OCI-LY3 (cell line): ENCODE measurements at regions not wholly inside any gene's neighbourhood (a gene's known extent, or its start where the extent isn't known, plus 50 kb on each side); places are given as distances from the start of the nearest gene placed in this dataset.

Experiments
- H2AFZ ChIP-seq: fragments of 200-600, 300-600 bp; shearing (Covaris generic); 2 replicates; pipeline ENCODE4 v1.6.0; 2014; ENCODE audit warnings: antibody characterized with exemption, low read depth, low read length
- H3K27ac ChIP-seq: fragments of 200-600, 300-600 bp; sonication (generic); 2 replicates; pipeline ENCODE4 v1.5.1; 2014; ENCODE audit warnings: mild to moderate bottlenecking, low read length, moderate library complexity, mixed read lengths
- H3K27me3 ChIP-seq: fragments of 200-600, 300-600 bp; sonication (generic); 2 replicates; pipeline ENCODE4 v1.6.1; 2014; ENCODE audit warnings: low read depth, low read length, mixed read lengths
- H3K36me3 ChIP-seq: fragments of 200-600, 300-600 bp; sonication (generic); replicated peaks from 2 replicates; pipeline ENCODE3; 2014; ENCODE audit warnings: low read depth, low read length, mixed read lengths
- H3K4me1 ChIP-seq: fragments of 300-600, 200-600 bp; sonication (generic); 2 replicates; pipeline ENCODE4 v1.6.1; 2014; ENCODE audit warnings: low read length, mixed read lengths
- H3K4me2 ChIP-seq: fragments of 200-600, 300-600 bp; sonication (generic); 2 replicates; pipeline ENCODE4 v1.6.1; 2014; ENCODE audit warnings: low read length, mixed read lengths
- H3K4me3 ChIP-seq: fragments of 300-600, 200-600 bp; sonication (generic); 2 replicates; pipeline ENCODE4 v1.5.1; 2014; ENCODE audit warnings: antibody characterized with exemption, mild to moderate bottlenecking, low read length, moderate library complexity
- H3K79me2 ChIP-seq: fragments of 300-600, 200-600 bp; shearing (Covaris generic); 2 replicates; pipeline ENCODE4 v1.6.1; 2014; ENCODE audit warnings: mild to moderate bottlenecking, low read length, mixed read lengths
- H3K9ac ChIP-seq: fragments of 300-600, 200-600 bp; shearing (Covaris generic); 2 replicates; pipeline ENCODE4 v1.6.0; 2014; ENCODE audit warnings: mild to moderate bottlenecking, low read length, moderate library complexity
- H3K9me3 ChIP-seq: fragments of 200-600, 300-600 bp; shearing (Covaris generic); 2 replicates; pipeline ENCODE4 v1.6.1; 2014; ENCODE audit warnings: low read length, mixed read lengths; ENCODE audit not compliant: insufficient read depth
- H4K20me1 ChIP-seq: fragments of 200-600, 300-600 bp; sonication (generic); 2 replicates; pipeline ENCODE4 v1.6.1; 2016; ENCODE audit warnings: low read length, mixed read lengths; ENCODE audit not compliant: insufficient read depth
- EZH2phosphoT487 ChIP-seq: fragments of 200-600 bp; shearing (Covaris generic); IDR thresholded peaks from 2 replicates; pipeline ENCODE4 v1.6.1; 2018; ENCODE audit warnings: antibody characterized with exemption, mixed run types, low read depth
- TF ChIP-seq, protein P1 (sequence below): fragments of 200-600, 300-600 bp; sonication (generic); IDR thresholded peaks from 2 replicates; pipeline ENCODE4 v1.5.1; 2014; ENCODE audit warnings: antibody characterized with exemption, low read length, low read depth

GRCh38 chr9:126222835-126223431 lies 103.7 kb upstream of the MVB12B start:
- peaks cover 42% of the 10 kb centered on the region for H3K27me3 ChIP-seq
- no peak overlapping the region for H3K9ac ChIP-seq
- no peaks in the 10 kb centered on the region for H3K4me1 ChIP-seq
- TF ChIP-seq, protein P1, sequence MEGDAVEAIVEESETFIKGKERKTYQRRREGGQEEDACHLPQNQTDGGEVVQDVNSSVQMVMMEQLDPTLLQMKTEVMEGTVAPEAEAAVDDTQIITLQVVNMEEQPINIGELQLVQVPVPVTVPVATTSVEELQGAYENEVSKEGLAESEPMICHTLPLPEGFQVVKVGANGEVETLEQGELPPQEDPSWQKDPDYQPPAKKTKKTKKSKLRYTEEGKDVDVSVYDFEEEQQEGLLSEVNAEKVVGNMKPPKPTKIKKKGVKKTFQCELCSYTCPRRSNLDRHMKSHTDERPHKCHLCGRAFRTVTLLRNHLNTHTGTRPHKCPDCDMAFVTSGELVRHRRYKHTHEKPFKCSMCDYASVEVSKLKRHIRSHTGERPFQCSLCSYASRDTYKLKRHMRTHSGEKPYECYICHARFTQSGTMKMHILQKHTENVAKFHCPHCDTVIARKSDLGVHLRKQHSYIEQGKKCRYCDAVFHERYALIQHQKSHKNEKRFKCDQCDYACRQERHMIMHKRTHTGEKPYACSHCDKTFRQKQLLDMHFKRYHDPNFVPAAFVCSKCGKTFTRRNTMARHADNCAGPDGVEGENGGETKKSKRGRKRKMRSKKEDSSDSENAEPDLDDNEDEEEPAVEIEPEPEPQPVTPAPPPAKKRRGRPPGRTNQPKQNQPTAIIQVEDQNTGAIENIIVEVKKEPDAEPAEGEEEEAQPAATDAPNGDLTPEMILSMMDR = no peak
- no peak for TF ChIP-seq EZH2phosphoT487
- no peaks in the 10 kb centered on the region for H3K79me2 ChIP-seq
- no peak overlapping the region for H2AFZ ChIP-seq
- no peaks in the 10 kb centered on the region for H3K36me3 ChIP-seq
- no peak overlapping the region for H3K27ac ChIP-seq
- no peaks in the 10 kb centered on the region for H3K9me3 ChIP-seq
- no peak overlapping the region for H3K4me3 ChIP-seq
- no peak overlapping the region for H3K4me2 ChIP-seq
- no peaks in the 10 kb centered on the region for H4K20me1 ChIP-seq

GRCh38 chr9:126223798-126224531 lies 102.7 kb upstream of the MVB12B start:
- Histone ChIP-seq H3K4me1 (no peaks in the 10 kb centered on the region), H4K20me1 (no peaks in the 10 kb centered on the region), H3K36me3 (no peaks in the 10 kb centered on the region), H3K9ac (no peak overlapping the region), H3K27ac (no peak overlapping the region), H2AFZ (no peak overlapping the region), H3K9me3 (no peaks in the 10 kb centered on the region), H3K79me2 (no peaks in the 10 kb centered on the region), H3K4me3 (no peak overlapping the region), H3K4me2 (no peak overlapping the region), H3K27me3 (peaks cover 35% of the 10 kb centered on the region; the same call in 1 of the 2 replicates)
- no peak for TF ChIP-seq EZH2phosphoT487
- TF ChIP-seq, protein P1 = no peak

DNA sequence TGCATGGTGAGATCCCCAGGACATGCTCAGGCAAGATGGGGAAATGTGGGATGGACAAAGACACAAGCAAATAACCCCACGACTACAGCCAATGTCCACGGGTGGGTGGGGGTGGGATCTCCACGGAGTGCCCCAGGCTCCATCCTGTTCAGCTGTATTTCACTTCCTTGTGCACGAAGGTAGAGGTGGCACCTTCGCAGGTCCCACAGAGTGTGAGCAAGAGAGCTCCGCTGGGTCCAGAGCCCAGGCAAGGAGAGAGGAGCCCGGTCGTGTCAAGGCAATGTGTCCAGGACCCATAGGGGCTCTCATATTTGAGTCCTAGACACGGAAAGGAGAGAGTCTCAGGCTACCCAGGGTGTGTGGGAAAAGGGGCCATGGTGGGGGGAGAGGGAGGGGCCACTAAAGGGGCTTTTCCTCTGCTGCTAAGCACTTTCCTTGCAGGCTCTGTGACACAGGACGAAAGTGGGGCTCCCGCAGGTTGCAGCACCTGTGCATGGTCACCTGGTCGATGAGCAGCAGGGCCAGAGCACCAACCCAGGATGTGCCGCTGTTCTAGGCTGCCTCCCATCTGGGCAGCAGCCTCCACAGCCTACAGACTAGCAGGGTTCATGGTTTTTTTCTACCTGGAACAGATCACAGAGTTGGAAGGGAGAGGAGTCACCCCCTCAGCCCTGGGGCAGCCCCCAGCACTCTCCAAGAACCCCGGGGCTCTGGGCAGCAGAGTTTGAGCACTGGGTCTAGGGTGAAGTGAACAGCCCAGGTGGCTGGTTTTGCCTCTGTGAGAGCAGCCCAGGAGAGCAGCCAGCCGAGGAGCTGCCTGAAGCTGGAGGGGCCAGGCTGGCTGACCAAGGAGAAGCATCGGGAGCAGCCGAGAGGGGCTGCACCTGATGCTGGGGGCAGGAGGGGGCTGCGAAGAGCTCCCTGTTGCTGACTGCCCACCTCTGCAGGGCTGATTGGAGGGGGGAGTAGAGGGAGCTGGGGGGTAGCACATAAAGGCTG lies 100.7 kb upstream of the MVB12B start:
- H3K27me3 ChIP-seq = peaks cover 41% of the 10 kb centered on the region
- H2AFZ ChIP-seq = no peak overlapping the region
- no peaks in the 10 kb centered on the region for H3K9me3 ChIP-seq
- H3K36me3 ChIP-seq = no peaks in the 10 kb centered on the region
- H3K4me2 ChIP-seq = no peak overlapping the region
- no peaks in the 10 kb centered on the region for H4K20me1 ChIP-seq
- no peaks in the 10 kb centered on the region for H3K4me1 ChIP-seq
- no peak overlapping the region for H3K9ac ChIP-seq
- H3K4me3 ChIP-seq = no peak overlapping the region
- no peak for TF ChIP-seq EZH2phosphoT487
- TF ChIP-seq, protein P1 = no peak
- H3K27ac ChIP-seq = no peak overlapping the region
- H3K79me2 ChIP-seq = no peaks in the 10 kb centered on the region
